ENCODE measurements at regions not wholly inside any gene's neighbourhood (a gene's known extent, or its start where the extent isn't known, plus 50 kb on each side); places are given as distances from the start of the nearest gene placed in this dataset.

GRCh38 chr1:29974316-29974724 is 738.0 kb downstream of the PTPRU start:
- DNase-seq = peak in 1 of 3 donors; percentile 53

DNA sequence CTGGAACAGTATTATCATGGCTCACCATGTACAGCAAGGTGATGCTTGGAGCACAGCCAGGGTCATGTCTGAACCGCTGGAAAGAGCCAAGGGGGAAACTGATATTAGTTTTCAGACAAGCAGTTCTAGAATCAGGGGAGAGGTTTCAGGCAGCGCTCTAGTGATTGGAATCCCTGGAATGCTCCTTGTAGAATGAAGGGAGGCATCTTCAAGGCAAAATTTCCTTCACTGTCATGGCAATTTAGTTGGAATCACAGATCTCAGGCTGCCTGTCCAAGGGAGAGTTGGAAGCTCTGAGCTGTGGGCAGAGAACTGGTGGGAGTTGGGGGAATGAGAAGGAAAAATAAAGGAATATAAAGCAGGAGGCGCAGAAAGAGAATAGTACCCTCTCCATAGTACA is 737.1 kb downstream of the PTPRU start:
- no peak for DNase-seq

GRCh38 chr1:29972421-29973053 is 736.2 kb downstream of the PTPRU start:
- no peak for DNase-seq

- no peak for DNase-seq
These were observed 735.4 kb downstream of the PTPRU start for GRCh38 chr1:29971703-29972102.

DNA sequence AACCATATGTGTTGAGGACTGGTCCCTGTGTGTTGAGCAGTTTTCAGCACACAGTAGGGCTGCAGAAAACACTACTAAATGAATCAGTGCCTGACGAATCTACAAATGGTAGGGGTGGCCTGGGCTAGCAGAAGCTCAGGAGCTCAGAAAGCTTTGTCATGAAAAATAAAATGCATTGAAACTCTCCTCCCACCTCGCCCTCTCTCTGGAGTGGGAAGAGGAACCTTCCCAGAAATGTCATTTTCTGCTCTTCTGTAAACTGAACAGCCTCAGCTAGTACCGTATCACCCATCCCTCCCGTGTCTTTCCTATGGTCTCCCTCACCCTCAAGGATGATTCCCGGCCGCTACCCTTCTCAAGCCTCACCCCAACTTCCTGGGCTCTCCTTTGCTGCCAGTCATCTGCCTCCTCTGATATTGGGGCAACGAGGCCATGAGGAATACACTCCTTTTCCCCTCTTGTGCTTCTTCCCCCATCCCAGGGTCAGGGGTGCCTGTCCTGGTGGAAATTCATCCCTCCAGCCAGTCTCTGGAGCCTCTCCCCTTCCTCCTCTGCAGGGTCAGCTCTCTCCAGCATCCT is 734.5 kb downstream of the PTPRU start:
- no peak for DNase-seq

DNA sequence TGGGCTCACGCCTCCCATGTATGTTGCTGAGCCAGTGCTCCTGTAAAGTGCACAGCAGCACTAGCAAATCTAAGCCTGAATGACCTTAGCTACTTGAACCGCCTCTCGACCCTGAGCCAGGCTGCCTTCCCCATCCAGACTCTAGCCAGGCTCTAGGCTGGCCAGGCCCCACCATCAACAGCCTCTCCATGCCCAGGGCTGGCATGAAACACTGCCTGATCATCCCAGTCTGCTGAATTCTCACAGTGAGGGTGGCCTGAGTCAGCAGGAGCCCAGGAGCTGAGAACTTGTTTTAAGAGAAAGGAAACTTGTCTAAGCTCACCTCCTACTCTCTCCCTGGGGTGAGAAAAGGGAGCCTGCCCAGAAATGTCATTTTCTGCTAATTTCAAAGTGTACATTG is 733.3 kb downstream of the PTPRU start:
- no peak for DNase-seq

DNA sequence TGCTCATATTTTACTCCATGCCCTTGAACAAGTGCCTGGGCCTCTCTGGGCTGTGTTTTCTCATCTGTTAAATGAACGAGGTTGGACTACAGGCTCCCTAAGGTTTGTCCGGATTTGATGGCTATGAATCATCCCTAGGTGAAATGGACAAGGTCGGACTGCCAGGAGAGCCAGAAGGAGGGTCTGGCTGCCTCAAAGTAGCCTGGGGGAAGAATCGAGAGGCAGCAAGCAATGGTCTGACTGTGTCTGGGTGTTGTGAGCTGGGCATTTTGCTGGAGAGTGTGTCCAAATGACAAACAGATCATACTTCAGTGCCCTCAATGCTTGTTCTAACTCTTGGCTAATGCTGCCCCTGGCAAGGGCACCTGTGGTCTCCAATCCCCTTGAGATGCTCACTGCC is 730.9 kb downstream of the PTPRU start:
- no peak for DNase-seq

GRCh38 chr1:29966526-29967045 is 730.3 kb downstream of the PTPRU start:
- no peak for DNase-seq

DNA sequence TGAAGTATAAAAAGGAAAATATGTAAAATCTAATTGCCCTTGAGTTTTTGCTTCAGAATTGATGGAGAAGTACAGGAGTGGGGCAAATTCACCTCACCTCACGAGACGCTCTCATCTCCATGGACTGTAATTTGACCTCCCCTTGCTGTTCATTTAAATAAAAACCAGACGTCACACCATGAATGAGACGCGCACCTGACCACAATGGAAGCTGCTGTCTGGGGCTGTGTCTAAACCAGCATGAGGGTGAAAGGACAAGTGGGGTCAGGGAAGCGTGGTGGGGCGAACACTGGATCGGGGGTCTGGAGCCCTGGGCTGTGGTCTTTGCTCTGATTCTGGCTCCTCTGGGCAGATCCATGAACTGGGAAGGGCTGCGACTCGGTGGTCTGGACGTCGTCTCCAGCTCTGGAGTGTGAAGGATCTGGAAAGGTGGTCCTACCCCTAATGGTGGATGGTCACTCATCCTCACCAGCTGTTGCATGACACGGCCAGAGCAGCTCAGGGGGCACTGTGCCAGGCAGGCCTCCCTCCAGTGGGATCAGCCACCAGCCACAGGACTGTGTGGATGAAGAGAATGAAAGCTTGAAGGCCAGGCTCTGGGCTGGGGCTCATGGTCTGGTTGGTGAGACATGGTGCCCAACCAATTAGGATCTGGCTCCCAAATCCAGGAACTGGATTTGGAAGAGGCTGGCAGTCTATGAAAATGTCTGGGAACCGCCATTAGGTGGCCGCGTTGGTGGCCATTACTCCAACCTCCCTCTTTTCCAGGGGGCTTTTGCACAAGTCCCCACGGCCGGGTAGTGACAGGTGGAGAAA is 728.6 kb downstream of the PTPRU start:
- no peak for DNase-seq

DNA sequence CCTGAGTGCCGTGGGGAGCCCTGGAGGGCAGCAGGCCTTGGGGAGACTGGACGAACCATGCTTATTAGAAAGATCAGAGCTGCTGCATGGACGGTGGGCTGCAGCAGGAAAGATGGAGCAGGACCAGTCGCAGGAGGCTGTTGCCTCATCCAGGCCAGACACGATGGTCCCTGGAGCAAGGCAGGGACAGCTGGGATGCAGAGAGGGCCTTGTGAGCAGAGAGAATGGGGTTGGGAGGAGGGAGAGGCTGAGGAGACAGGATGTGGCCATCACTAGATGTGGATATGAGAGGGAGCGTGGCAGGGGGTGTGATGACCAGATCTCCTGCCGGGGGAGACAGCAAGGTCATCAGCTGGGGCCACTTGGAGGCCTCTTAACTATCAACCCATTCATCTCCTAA is 727.6 kb downstream of the PTPRU start:
- DNase-seq = no peak

DNA sequence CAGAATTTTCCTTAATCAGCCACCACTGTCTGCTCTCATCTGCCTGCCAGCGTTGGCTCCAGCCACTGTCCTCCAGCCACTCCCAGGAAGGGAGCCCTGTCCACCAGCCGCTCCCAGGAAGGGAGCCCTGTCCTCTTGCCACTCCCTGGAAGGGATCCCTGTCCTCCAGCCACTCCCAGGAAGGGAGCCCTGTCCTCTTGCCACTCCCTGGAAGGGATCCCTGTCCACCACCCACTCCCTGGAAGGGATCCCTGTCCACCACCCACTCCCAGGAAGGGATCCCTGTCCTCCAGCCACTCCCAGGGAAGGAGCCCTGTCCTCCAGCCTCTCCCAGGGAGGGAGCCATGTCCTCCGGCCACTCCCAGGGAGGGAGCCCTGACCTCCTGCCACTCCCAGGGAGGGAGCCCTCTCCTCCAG is 726.5 kb downstream of the PTPRU start:
- DNase-seq = no peak

DNA sequence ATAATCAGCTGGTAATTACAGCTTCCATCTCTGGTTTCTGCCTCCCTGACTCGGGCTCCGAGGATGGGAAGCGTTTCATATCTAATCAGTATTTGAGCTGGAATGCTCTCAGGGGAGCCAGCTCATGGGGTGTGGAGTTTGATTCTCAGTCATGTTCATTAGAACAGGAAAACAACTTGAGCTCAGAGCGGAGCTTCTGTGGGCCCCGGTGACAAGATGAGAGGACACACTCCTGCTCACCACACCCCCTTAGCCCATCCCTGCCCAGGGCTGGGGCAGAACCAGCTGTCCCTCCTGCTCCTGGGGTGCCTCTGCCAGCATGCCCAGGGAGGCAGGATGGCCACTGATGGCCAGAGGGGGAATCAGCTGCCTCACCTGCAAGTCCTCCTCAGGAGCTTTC is 726.0 kb downstream of the PTPRU start:
- DNase-seq = no peak

DNA sequence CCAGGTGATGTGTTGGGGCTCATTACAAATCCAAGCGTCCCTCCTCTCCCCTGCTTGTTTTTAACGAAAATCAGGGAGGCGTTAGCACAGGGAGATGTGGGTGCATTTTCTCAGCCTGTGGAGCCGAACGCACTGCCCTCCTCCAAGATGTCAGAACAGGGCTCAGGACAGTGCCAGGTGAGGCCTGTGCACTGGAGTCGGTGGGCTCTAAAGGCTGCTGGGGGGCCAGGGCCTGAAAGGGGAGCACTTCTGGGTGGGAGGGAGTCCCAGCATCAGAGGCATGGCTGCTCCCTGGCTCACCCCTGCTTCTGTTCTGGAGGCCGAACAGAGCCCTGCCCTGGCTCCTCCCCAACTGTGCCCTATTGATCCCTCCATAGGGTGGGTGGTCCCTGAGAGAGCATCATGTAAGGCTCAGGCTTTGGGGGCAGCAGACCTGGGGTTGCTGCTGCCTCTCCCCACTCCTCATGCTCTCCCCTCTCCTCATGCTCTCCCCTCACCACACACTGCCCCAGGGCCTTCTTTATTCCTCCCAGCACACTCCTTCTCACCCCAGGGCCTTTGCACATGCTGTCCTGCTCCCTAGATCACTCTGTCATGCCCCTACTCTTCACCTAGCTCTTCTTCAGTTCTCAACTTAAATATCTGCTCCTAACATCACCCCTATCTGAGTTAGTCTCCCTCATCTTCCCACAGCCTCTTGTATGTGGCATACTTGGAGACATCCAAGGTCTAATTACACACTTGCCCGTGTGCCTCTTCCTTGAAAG is 725.2 kb downstream of the PTPRU start:
- DNase-seq = no peak

DNA sequence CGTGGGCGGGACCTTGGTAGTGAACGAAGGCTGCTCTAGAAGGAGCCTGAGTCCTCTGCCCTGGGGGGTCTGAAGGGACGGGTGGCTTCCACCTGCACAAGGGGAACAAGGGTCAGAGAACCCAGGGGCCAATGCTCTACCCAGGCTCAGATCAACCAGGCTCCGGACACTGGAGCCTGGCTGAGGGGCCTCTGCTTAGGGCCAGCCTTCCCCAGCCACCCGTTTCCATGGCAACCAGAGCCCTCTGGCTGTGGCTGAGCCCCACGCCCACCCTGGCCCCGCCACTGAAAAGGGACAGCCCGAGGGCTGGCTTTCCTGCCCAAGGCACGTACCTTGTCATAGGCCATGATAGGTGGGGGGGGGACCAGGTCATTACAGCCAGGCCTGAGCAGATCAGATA is 724.6 kb downstream of the PTPRU start:
- no peak for DNase-seq

GRCh38 chr1:29960156-29960755 is 723.9 kb downstream of the PTPRU start:
- no peak for DNase-seq

DNA sequence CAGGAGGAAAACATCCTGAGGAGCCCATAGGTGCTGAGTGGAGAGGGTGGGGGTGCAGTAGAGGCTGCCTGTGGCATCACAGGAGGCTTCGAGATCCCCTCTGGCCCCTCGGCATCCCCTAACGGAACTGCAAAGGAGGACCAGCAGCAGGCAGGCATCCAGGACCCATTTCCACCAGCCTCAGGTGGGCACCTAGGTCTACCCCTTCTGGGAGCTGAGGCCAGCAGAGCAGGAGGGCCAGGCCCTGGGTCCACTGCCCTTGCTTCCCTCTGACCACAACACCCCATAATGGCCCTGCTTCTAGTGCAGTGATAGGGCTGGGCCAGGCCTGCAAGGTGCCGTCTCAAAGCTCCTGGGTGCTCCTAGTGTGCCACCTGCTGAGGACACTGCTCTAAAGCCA is 723.0 kb downstream of the PTPRU start:
- no peak for DNase-seq

DNA sequence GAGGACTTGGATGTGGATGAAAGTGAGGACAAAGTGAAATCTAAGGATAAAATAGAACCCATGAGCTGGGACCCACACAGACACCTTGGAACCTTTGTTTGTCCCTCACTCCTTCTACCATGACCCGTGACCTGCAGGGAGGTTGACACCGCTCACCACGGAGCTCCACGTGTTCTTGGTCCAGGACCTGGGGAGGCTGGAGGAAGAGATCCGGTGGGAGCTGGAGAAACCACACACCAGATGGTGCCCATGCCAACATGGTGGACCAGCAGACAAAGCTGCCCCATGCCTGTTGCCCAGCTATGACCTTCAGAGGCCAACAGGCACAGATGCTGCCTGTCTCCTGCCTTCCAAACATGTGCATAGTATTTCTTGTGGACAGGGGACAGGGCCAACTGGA is 721.9 kb downstream of the PTPRU start:
- no peak for DNase-seq

DNA sequence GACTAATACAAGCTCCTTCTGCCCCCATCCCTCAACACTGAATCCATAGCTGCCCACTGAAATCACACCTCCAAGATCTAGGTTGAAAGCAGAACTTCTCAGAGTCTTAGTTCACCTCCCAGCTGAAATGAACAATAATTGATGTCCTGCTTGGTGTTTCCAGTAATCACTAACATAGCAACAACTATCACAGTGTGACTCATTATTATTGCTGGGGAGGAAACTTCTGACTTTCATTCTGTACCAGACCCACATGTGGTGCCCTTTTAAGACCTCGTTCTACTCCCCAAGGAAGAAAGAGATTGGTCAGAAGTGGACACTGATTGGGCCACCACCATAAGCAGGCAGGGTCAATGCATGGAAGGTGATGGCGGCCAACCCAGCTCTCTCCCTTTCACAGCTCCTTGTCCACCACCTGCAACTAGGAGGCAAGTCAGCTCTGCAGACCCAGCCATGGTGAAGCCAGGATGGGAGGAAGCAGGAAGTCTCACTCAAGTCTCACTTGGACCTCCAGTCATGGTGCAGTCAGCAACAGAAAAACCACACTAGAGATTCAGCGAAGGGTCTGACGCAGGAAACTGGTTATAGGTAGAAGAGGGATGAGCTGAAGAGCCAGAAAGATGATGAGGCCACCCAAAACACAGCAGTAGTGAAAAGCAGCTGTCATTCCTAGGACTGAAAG is 720.2 kb downstream of the PTPRU start:
- DNase-seq = no peak

DNA sequence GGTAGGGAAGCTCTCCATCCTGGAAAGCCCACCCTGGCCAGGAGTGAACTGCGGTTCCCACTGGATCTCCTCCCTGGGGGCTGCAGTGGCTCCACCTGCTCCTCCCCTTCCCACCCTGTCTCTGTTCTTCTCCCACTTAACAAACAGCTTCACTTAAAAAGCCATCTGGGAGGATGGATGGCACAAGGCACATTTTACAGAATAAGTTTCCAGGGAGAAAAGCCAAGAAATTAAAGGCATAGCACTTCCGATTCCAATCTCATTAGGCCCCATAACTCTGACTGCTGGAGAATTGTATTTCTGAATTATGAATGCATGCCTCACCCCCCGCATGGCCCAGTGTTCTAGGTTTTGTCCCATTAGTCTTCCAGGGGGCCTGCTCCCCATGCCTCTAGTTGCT is 718.3 kb downstream of the PTPRU start:
- no peak for DNase-seq

DNA sequence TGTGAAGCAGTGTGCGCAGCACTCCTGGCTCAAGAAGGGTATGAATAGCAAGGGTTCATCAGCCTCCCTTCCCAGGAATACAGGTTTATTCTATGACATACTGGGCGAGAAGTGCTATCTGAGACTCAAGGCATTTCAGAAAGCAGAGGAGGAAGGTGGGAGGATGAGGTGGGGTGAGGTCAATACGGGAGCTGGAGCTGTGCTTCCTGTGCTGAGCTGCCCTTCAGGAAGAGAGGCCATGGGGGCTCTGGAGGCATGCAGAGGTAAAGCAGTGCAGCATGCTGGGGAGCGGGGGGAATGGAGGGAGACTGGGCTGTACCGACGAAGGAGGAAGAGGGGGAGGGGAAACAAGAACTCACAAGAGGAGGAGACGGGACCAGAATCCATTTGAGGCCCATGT is 717.6 kb downstream of the PTPRU start:
- no peak for DNase-seq

DNA sequence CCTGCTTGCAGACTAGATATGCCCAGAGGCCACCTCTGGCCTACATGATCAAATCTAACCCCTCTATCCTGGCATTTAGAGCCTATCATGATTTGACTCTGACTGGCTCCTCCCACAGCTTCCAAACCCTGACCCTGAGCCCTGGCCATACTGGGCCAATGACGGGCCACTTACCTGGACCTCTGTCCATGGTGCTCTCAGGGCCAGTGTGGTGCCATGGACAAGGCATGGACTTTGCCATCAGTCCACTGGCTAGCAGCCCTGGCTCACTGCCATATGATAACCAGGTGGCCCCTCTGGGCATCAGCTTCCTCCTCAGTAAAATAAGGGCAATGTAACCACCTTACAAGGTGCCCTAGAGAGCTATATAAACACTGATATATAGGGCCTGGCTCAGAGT is 713.4 kb downstream of the PTPRU start:
- no peak for DNase-seq
